GM21825 (cell line): ENCODE measurements at regions not wholly inside any gene's neighbourhood (a gene's known extent, or its start where the extent isn't known, plus 50 kb on each side); places are given as distances from the start of the nearest gene placed in this dataset.

Experiments
- ATAC-seq: cut with Tn5 transposase; IDR thresholded peaks from one replicate; pipeline ENCODE4 v1.9.1; 2021; ENCODE audit warnings: mild to moderate bottlenecking, moderate library complexity; ENCODE audit not compliant: unreplicated experiment

DNA sequence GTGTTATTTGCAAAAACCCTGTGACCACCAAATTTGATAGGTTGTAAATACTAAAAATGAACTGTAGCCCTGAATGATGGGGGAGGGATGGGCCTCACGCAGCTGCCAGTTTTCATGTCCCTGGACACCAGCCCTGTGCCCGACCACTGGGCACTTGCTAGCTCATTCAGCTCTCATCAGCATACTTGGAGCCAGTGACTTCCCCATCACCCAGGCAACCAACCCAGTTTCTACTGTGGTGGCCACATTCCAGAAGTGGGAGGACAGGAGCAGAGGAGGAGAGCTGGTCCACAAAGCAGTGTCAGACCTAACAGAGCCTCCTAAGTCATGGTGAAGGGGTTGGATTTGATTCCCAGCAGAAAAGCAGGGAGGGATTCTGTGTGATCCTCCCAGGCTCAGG is 128.2 kb downstream of the CPEB2 start:
- no peak for ATAC-seq

GRCh38 chr4:15131551-15131950 is 129.3 kb downstream of the CPEB2 start:
- no peak for ATAC-seq

GRCh38 chr4:15132739-15133138 is 130.5 kb downstream of the CPEB2 start:
- ATAC-seq, result no peak

GRCh38 chr4:15139599-15139998 is 137.3 kb downstream of the CPEB2 start:
- ATAC-seq, result no peak

DNA sequence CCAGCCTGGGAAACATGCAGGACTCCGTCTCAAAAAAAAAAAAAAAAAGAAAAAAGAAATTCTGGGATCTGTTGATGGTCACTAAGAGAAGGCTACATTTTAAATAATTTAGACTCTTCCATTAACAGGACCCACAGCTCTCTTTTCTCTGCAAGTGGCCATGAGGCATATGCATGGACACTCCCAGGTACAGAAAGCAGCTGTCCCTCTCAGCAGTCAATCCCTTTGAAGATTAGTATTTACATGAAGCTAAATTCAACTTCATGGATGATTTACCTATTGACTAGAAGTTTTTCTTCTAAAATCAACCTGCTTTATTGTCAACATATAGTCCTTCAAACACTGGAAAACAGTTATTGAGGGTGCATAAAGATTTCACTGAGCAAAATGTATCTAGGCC is 139.9 kb downstream of the CPEB2 start:
- no peak for ATAC-seq

- ATAC-seq, result no peak
Measured at GRCh38 chr4:15143551-15143950, 141.3 kb downstream of the CPEB2 start.

GRCh38 chr4:15144249-15144966 is 142.1 kb downstream of the CPEB2 start:
- no peak for ATAC-seq

- no peak for ATAC-seq
Measured at GRCh38 chr4:15144967-15145295, 142.7 kb downstream of the CPEB2 start.

DNA sequence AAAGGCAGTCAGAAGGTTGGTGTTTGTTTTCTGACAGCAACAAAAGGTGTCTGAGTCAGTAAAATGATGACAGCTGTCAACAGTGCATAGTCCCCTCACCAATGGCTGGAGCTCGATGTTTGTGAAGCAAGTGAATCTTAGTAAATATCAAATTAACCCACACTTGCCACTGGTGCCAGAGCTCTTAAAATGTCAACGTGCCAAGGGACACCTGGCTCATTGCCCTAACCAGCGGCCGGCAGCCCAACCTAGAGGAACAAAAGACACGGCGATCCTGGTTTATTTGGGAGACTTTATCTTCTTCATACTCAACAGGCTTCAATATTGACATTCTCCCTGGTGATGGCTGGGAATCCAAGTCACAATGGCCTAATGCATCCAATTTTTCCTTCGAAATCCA is 143.4 kb downstream of the CPEB2 start:
- no peak for ATAC-seq

- ATAC-seq, result no peak
Measured at GRCh38 chr4:15147714-15148113, 145.4 kb downstream of the CPEB2 start.

DNA sequence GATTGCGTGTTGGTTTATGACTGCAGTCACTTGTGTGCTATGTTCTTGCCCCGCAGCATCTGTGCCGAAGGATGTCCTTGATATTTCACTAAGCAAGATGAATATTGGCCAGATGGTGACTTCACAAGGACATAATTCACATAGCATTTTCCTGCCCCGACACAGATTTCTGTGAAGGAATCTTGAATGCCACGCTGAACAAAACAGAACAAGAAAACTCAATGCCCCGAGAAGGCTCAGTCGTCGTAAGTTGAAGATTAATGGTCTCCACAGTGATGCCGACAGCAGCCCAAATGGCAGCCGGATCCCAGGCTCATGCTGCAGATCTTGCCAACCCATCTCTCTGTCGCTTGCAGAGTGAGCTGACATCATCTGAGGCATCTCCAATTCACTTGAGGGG is 145.9 kb downstream of the CPEB2 start:
- no peak for ATAC-seq

- ATAC-seq, result no peak
Measured at GRCh38 chr4:15148691-15149090, 146.4 kb downstream of the CPEB2 start.

- peak; percentile 61 for ATAC-seq
Measured at GRCh38 chr4:15149234-15149838, 147.1 kb downstream of the CPEB2 start.

GRCh38 chr4:15149839-15150592 is 147.7 kb downstream of the CPEB2 start:
- ATAC-seq, result peak; percentile 93

DNA sequence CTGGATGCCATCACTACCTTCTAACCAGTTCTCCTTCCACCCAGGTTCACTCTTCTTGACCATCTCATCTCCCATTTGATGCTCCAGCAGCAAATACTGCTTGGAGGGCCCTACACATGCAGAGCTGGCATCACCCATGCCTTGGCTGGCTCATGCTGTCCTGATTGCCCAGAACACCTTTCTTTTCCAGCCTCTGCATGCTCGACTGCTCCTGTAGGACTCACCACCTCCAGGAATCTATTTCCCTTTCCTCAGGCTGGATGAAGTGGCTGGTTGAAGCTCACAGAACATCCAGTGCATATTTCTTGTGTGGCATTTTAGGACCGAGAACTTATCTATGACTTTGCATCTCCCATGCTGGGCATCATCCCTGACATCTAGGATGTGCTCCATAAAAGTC is 148.3 kb downstream of the CPEB2 start:
- no peak for ATAC-seq

DNA sequence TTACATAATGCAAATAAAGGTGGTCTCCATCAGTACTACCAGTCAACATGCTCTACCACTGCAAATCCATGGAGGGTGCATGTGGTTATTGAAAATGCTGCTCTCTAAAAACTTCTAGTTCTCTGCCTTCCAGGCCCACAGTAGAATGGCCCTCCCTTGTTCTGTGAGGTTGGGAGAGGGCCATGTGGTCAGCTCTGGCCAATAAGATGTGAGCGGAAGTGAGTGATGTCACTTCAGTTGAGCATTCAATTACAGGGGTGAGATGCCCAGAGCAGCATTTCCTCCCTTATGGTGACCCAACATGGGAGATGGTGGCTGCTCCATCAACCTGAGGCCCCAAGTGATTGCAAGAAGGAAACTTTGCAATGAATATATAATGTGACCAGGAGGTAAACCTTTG is 148.8 kb downstream of the CPEB2 start:
- ATAC-seq, result no peak

GRCh38 chr4:15153662-15154061 is 151.4 kb downstream of the CPEB2 start:
- ATAC-seq, result no peak

GRCh38 chr4:15158406-15159091 is 156.3 kb downstream of the CPEB2 start:
- no peak for ATAC-seq

- ATAC-seq, result no peak
Measured at GRCh38 chr4:15159477-15160019, 157.3 kb downstream of the CPEB2 start.

DNA sequence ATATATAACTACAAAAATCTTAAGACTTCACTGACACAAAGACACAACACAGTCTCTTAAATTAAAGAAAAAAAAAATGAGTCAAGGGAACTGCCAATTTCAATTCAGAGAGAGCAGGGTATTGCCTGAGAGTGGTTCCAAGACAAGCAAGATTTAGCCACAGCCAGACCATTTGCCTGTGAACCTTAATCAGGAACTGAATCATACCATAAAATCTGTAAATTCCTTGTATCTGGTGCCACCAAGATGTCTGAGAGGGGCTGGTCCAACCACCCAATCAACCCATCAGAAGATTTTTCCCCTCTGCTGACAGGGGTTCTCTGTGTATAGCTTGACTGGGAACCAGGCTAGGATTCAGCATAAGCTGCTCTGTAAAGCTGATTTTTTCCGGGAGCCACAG is 159.2 kb downstream of the CPEB2 start:
- no peak for ATAC-seq

DNA sequence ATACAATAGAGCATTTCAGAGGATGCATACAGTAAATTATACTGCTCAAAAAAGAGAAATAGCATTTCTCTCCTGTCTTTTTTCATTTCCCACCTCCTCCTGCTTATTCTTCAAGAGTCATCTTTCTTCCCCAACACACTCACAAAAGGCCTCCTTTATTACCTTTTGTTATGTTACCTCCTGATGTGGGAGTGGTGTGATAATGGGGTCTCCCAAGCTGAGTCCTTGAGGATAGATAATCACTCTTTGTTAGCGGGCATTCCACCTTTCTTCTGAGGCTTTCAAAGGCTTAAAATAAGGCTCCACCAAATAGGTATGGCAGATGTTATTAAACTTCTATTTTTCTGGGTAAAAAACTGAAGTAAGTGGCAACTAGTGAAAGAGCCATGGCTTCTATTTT is 159.8 kb downstream of the CPEB2 start:
- ATAC-seq, result no peak
